ENCODE measurements at regions not wholly inside any gene's neighbourhood (a gene's known extent, or its start where the extent isn't known, plus 50 kb on each side); places are given as distances from the start of the nearest gene placed in this dataset.

- no peak for DNase-seq (ENCODE audit: low read depth in 3 of 3, low spot score in 2 of 3)
Measured at GRCh38 chr12:93149229-93149628, 220.1 kb upstream of the EEA1 start.

- no peak for DNase-seq (ENCODE audit: low read depth in 3 of 3, low spot score in 2 of 3)
Measured at GRCh38 chr12:93151079-93151762, 222.1 kb upstream of the EEA1 start.

GRCh38 chr12:93152617-93153016, 223.5 kb upstream of the EEA1 start:
- no peak for DNase-seq (ENCODE audit: low read depth in 3 of 3, low spot score in 2 of 3)

GRCh38 chr12:93153321-93153720, 224.2 kb upstream of the EEA1 start:
- DNase-seq (ENCODE audit: low read depth in 3 of 3, low spot score in 2 of 3) = no peak

- no peak for DNase-seq (ENCODE audit: low read depth in 3 of 3, low spot score in 2 of 3)
Measured at GRCh38 chr12:93154096-93154728, 223.5 kb upstream of the NUDT4 start.

GRCh38 chr12:93154753-93155480, 222.8 kb upstream of the NUDT4 start:
- no peak for DNase-seq (ENCODE audit: low read depth in 3 of 3, low spot score in 2 of 3)

- DNase-seq (ENCODE audit: low read depth in 3 of 3, low spot score in 2 of 3) = no peak
Measured at GRCh38 chr12:93156086-93156716, 221.5 kb upstream of the NUDT4 start.

GRCh38 chr12:93157279-93157678, 220.4 kb upstream of the NUDT4 start:
- DNase-seq (ENCODE audit: low read depth in 3 of 3, low spot score in 2 of 3) = no peak

GRCh38 chr12:93158065-93158843, 219.5 kb upstream of the NUDT4 start:
- DNase-seq (ENCODE audit: low read depth in 3 of 3, low spot score in 2 of 3) = no peak

GRCh38 chr12:93163260-93164036, 214.3 kb upstream of the NUDT4 start:
- DNase-seq (ENCODE audit: low read depth in 3 of 3, low spot score in 2 of 3) = no peak

GRCh38 chr12:93164103-93164880, 213.4 kb upstream of the NUDT4 start:
- DNase-seq (ENCODE audit: low read depth in 3 of 3, low spot score in 2 of 3) = no peak

GRCh38 chr12:93165384-93165932, 212.3 kb upstream of the NUDT4 start:
- DNase-seq (ENCODE audit: low read depth in 3 of 3, low spot score in 2 of 3) = no peak

GRCh38 chr12:93166541-93167307, 211.0 kb upstream of the NUDT4 start:
- no peak for DNase-seq (ENCODE audit: low read depth in 3 of 3, low spot score in 2 of 3)

- no peak for DNase-seq (ENCODE audit: low read depth in 3 of 3, low spot score in 2 of 3)
Measured at GRCh38 chr12:93167331-93167730, 210.4 kb upstream of the NUDT4 start.

GRCh38 chr12:93167841-93168492, 209.8 kb upstream of the NUDT4 start:
- DNase-seq (ENCODE audit: low read depth in 3 of 3, low spot score in 2 of 3) = no peak

- DNase-seq (ENCODE audit: low read depth in 3 of 3, low spot score in 2 of 3) = no peak
Measured at GRCh38 chr12:93168751-93169150, 209.0 kb upstream of the NUDT4 start.

GRCh38 chr12:93169536-93169935, 208.2 kb upstream of the NUDT4 start:
- no peak for DNase-seq (ENCODE audit: low read depth in 3 of 3, low spot score in 2 of 3)

- no peak for DNase-seq (ENCODE audit: low read depth in 3 of 3, low spot score in 2 of 3)
Measured at GRCh38 chr12:93170928-93171327, 206.8 kb upstream of the NUDT4 start.

Measured in right renal cortex interstitium (tissue), 3 donors.